Glutamatergic neuron (in vitro differentiated cells): ENCODE measurements at regions not wholly inside any gene's neighbourhood (a gene's known extent, or its start where the extent isn't known, plus 50 kb on each side); places are given as distances from the start of the nearest gene placed in this dataset.
"Not testable (repeated sequence)": the region's sequence is repeated elsewhere in the genome, so short reads cannot be mapped to it uniquely, and the experiment has no call there.

Experiments used
- DNase-seq: peaks from one replicate; pipeline ENCODE4 v3.0.0; 2022
- H3K27ac Mint-ChIP-seq: one replicate; pipeline ENCODE4 v1.8.0; 2020; ENCODE audit warnings: mild to moderate bottlenecking, mixed read lengths, inconsistent platforms; ENCODE audit not compliant: unreplicated experiment
- H3K27me3 Mint-ChIP-seq: one replicate; pipeline ENCODE4 v1.8.0; 2020; ENCODE audit warnings: mild to moderate bottlenecking, moderate library complexity, mixed read lengths, inconsistent platforms; ENCODE audit not compliant: unreplicated experiment
- H3K36me3 Mint-ChIP-seq: one replicate; pipeline ENCODE4 v1.8.0; 2020; ENCODE audit warnings: mild to moderate bottlenecking, mixed read lengths, inconsistent platforms; ENCODE audit not compliant: unreplicated experiment
- H3K4me1 Mint-ChIP-seq: one replicate; pipeline ENCODE4 v1.8.0; 2020; ENCODE audit warnings: mild to moderate bottlenecking, low read depth, mixed read lengths, inconsistent platforms; ENCODE audit not compliant: unreplicated experiment
- H3K4me3 Mint-ChIP-seq: one replicate; pipeline ENCODE4 v1.8.0; 2020; ENCODE audit warnings: mild to moderate bottlenecking, mixed read lengths, inconsistent platforms; ENCODE audit not compliant: unreplicated experiment
- H3K9me3 Mint-ChIP-seq: one replicate; pipeline ENCODE4 v1.8.0; 2020; ENCODE audit warnings: mild to moderate bottlenecking, moderate library complexity, mixed read lengths, inconsistent platforms; ENCODE audit not compliant: unreplicated experiment
- TF ChIP-seq, protein P1 (sequence below): fragments of 200-600 bp; sonication (generic); IDR thresholded peaks from one replicate; pipeline ENCODE4 v1.5.0; 2021; ENCODE audit not compliant: partially characterized antibody, unreplicated experiment

DNA sequence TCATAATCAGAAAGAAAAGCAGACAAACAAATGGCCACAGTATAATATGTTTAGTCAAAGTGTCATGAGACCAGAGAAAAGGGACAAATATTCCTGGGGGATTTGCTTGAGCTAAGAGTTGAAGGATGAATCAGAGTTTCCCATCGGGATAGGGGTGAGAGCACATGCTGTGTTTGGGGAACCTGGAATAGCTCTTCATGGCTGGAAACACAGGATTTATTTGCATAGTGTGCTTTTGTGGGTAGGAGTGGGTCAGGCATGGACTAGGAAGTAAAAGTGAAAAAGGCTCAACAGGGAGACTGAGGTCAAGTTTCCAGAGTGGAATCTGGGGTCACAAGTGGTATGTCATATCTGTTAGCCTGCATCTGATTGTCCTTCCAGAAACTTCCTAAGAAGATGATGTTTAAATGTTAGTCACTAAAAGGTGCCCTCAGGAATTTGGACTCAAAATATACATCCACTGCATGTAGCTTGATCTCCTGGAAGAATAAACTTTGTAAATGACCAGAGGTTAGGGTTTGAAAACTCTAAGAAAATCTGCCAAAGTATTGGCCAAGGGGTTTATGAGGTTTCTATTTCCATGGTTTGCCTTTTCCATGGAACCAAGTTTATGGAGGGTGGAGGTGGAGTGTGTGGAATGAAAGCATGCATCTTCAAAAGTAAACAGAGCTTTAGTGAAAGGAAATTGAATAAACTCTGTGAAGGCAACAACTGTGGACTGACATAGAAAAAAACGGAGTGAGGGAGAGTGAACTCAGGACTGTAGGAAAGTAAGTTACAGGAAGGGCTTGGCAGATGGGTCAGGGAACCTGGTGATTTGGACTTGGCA lies 344.6 kb downstream of the C12orf75 start:
- DNase-seq = no peak
- H3K27me3 Mint-ChIP-seq = no peaks in the 10 kb centered on the region
- TF ChIP-seq, protein P1, sequence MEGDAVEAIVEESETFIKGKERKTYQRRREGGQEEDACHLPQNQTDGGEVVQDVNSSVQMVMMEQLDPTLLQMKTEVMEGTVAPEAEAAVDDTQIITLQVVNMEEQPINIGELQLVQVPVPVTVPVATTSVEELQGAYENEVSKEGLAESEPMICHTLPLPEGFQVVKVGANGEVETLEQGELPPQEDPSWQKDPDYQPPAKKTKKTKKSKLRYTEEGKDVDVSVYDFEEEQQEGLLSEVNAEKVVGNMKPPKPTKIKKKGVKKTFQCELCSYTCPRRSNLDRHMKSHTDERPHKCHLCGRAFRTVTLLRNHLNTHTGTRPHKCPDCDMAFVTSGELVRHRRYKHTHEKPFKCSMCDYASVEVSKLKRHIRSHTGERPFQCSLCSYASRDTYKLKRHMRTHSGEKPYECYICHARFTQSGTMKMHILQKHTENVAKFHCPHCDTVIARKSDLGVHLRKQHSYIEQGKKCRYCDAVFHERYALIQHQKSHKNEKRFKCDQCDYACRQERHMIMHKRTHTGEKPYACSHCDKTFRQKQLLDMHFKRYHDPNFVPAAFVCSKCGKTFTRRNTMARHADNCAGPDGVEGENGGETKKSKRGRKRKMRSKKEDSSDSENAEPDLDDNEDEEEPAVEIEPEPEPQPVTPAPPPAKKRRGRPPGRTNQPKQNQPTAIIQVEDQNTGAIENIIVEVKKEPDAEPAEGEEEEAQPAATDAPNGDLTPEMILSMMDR = no peak
- H3K27ac Mint-ChIP-seq = no peak overlapping the region
- H3K4me3 Mint-ChIP-seq = no peak overlapping the region
- no peaks in the 10 kb centered on the region for H3K4me1 Mint-ChIP-seq
- no peaks in the 10 kb centered on the region for H3K36me3 Mint-ChIP-seq
- H3K9me3 Mint-ChIP-seq = no peaks in the 10 kb centered on the region

DNA sequence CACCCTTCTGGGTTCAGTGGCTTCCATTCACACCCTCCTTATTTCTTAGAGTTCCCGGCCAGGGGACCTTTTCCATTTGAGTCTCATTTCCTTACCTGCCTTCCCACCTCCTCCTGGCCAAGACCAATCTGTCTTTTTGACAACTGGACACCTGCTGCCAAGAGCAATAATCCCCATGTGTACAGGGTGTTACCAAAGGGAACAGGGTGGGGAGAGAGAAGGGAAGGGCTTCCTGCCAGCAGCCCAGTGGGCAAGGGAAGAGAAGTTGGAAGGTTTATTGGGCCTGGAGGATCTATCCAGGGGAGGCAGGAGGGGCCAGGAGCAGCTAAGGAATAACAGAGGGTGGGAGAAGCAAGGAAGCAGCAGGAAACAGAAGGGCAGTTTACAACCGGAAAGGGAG lies 346.2 kb downstream of the C12orf75 start:
- H3K9me3 Mint-ChIP-seq = no peaks in the 10 kb centered on the region
- TF ChIP-seq, protein P1 = no peak
- no peak for DNase-seq
- no peaks in the 10 kb centered on the region for H3K4me1 Mint-ChIP-seq
- peaks cover 2% of the 10 kb centered on the region for H3K27me3 Mint-ChIP-seq
- H3K27ac Mint-ChIP-seq = no peak overlapping the region
- no peak overlapping the region for H3K4me3 Mint-ChIP-seq
- no peaks in the 10 kb centered on the region for H3K36me3 Mint-ChIP-seq

DNA sequence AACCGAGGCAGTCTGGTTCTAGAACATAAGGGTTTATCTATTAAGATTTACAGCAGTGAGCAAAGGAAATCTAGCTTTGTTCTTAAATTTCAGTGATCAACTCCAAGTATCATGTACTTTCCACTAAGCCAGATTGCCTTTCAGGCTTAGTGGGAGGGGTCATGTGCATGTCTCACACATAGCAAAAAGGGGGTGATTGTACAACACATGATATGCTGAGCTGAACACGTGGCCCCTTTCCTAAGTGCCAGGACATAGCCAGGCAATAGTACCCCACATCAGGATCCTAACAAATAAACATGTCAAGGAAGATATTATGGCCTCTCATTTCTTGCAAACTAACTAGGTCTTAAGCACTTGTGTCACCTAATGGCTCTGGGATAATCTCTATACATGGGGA lies 347.2 kb downstream of the C12orf75 start:
- TF ChIP-seq, protein P1 = no peak
- no peak overlapping the region for H3K4me3 Mint-ChIP-seq
- no peaks in the 10 kb centered on the region for H3K4me1 Mint-ChIP-seq
- H3K9me3 Mint-ChIP-seq = peaks cover under 1% of the 10 kb centered on the region
- peaks cover 2% of the 10 kb centered on the region for H3K27me3 Mint-ChIP-seq
- H3K36me3 Mint-ChIP-seq = peaks cover 4% of the 10 kb centered on the region
- DNase-seq = no peak
- H3K27ac Mint-ChIP-seq = no peak overlapping the region

DNA sequence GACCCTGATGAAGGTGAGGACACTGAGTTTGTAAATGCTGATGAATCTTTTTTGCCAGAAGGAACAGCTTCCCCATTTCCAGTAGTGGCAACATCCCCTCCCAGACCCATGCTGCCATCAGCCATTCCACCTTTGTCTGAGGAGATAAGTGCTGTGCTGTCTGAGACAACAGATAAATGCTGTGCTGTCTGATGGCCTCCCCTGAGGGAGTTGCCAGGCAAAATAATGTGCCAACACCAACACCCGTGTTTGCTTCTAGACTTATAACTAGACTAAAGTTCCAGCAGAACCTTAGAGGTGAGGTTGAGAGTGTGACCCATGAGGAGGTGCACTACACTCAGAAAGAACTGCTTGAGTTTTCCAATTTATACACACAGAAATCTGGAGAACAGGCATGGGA lies 349.5 kb downstream of the C12orf75 start:
- H3K9me3 Mint-ChIP-seq = peaks cover 4% of the 10 kb centered on the region
- H3K4me1 Mint-ChIP-seq = no peaks in the 10 kb centered on the region
- H3K27me3 Mint-ChIP-seq = peaks cover 2% of the 10 kb centered on the region
- H3K36me3 Mint-ChIP-seq = peaks cover 4% of the 10 kb centered on the region
- H3K4me3 Mint-ChIP-seq = no peak overlapping the region
- no peak for DNase-seq
- TF ChIP-seq, protein P1 = no peak
- no peak overlapping the region for H3K27ac Mint-ChIP-seq

DNA sequence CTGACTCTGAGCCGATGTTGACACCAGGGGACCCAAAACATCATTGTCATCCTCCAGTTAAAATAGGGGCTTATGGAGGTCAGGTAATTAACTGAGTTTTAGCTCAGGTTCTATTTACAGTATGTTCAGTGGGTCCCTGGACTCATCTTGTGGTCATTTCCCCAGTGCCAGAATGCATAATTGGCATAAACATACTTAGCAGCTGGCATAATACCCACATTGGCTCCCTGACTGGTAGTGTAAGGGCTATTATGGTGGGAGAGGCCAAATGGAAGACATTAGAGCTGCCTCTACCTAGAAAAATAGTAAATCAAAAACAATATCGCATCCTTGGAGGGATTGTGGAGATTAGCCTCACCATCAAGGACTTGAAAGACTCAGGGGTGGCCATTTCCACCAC lies 350.9 kb downstream of the C12orf75 start:
- Mint-ChIP-seq H3K27me3 (peaks cover 2% of the 10 kb centered on the region), H3K9me3 (peaks cover 4% of the 10 kb centered on the region), H3K36me3 (peaks cover 4% of the 10 kb centered on the region), H3K27ac (no peak overlapping the region), H3K4me3 (no peak overlapping the region), H3K4me1 (no peaks in the 10 kb centered on the region)
- TF ChIP-seq, protein P1 = no peak
- no peak for DNase-seq

DNA sequence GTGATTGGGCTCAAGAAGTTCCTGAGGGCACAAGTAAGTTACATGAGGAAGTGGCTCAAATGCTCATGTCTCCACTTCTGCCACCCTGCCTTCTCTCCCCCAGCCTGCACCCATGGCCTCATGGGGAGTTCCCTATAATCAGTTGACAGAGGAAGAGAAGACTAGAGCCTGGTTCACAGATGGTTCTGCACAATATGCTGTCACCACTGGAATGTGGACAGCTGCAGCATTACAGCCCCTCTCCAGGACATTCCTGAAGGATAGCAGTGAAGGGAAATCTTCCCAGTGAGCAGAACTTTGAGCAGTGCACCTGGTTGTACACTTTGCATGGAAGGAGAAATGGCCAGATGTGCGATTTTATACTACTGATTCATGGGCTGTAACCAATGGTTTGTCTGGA lies 352.3 kb downstream of the C12orf75 start:
- not testable (repeated sequence) for H3K27ac Mint-ChIP-seq, H3K27me3 Mint-ChIP-seq, DNase-seq, H3K9me3 Mint-ChIP-seq, H3K4me3 Mint-ChIP-seq, H3K4me1 Mint-ChIP-seq, H3K36me3 Mint-ChIP-seq

DNA sequence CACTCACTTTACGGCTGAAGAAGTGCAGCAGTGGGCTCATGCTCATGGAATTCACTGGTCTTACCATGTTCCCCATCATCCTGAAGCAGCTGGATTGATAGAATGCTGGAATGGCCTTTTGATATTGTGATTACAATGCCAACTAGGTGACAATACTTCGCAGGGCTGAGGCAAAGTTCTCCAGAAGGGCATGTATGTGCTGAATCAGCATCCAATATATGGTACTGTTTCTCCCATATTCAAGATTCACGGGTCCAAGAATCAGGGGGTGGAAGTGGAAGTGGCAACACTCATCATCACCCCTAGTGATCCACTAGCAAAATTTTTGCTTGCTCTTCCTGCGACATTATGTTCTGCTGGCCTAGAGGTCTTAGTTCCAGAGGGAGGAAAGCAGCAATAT lies 353.3 kb downstream of the C12orf75 start:
- not testable (repeated sequence) for H3K4me3 Mint-ChIP-seq, H3K27ac Mint-ChIP-seq, H3K4me1 Mint-ChIP-seq, H3K27me3 Mint-ChIP-seq, DNase-seq, H3K36me3 Mint-ChIP-seq, H3K9me3 Mint-ChIP-seq
